HG02973 (cell line): ENCODE measurements at regions not wholly inside any gene's neighbourhood (a gene's known extent, or its start where the extent isn't known, plus 50 kb on each side); places are given as distances from the start of the nearest gene placed in this dataset.

Experiments
- ATAC-seq: cut with Tn5 transposase; IDR thresholded peaks from one replicate; pipeline ENCODE4 v1.9.1; 2021; ENCODE audit warnings: moderate library complexity; ENCODE audit not compliant: unreplicated experiment

DNA sequence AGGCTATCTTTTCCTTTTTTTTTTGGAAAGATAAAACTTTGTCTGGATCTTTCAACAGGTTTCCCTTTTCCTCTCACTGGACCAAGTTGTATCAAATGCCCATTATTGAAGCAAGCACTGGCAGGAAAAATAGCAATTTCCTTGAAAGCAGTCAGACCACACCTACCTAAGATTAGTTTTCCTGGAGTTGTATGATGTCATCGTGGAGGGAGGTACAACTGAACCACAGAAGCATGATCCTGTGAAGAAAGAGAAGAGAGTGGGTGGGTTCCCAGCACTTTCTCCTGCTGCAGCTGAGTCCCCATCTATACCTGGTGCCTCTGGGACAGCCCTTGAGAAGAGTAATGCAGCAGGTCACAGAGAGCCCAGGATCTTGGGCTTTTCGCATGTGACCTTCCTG is 63.6 kb upstream of the ERCC4 start:
- ATAC-seq, result no peak

DNA sequence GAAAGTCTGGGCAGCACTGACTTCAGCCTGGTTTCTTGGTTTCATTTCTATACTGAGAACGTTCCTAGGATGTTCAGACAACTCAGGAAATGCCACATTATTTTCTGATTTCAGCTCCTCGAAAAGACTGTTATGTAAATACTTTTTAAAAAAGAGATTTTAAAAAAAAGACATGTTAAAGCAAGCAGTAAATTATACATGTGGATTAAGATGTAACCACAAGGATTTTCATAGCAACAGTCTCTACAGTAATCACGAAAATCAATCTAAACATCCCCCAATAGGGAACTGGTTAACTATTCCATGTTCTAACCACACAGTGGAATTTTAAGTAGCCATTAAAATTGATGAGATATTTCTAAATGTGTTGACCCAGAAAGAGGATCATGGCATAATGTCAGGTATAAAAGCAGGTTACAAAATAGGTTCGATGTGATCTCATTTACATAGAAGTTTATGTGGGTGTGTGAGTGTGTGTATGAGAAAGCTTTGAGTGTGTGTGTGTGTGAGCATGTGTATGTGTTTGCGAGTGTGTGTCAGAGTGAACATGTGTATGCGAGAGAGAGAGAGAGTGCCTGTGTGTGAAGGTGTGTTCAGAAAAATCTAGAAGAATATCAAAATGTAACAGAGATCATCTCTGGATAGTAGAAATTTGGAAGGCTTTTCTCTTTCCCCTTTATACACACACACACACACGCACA is 63.0 kb upstream of the ERCC4 start:
- no peak for ATAC-seq

DNA sequence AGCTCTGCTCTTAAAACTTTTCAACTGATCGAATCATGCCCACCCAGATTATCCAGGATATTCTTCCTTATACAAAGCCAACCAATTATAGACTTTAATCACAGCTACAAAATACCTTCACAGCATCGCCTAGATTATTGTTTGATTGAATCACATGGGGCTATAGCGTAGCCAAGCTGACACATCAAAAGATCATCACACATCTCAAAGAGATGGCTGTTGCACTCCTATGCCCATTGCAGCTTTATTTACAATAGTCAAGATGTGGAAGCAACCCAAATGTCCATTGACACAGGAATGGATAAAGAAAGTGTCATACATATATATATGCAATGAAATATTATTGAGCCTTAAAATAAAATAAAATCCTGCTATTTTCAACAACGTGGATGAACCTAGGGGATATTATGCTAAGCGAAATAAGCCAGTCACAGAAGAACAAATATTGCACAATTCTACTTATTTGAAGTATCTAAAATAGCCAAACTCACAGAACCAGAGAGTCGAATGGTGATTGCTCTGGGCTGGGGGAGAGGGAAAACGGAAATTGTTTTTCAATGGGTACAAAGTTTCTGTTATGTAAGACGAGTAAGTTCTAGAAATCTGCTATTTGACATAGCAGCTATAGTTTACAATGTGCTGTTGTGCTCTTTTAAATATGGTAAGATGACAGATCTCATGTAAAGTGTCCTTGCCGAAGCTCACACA is 60.9 kb upstream of the ERCC4 start:
- ATAC-seq, result no peak

DNA sequence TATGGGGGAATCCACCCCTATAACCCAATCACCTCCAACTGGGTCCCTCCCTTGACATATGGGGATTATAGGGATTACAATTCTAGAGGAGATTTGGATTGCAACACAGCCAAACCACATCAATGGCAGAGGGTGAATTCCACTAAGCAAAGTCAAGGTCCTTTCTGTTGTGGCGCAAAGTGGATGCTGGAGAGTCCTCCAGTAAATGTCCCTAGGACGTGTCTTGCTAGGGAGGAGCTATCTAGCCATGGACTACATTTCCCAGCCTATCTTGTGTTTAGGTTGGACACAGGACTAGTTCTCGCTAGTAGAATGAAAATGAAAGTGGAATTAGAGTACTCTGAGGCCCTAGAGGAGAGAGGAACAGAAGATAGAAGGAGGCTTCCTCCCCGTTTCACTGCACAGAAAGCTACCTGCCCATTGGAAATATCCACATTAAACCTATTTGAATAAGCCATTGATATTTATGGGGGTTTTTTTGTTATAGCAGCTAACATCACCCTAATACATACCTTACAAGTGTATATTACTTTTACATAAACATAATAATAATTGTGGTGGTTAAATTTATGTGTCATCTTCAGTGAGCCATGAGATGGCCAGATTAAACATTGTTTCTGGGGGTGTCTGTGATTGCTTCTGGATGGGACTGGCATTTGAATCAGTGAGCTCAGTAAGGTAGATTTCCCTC is 56.7 kb upstream of the ERCC4 start:
- no peak for ATAC-seq

DNA sequence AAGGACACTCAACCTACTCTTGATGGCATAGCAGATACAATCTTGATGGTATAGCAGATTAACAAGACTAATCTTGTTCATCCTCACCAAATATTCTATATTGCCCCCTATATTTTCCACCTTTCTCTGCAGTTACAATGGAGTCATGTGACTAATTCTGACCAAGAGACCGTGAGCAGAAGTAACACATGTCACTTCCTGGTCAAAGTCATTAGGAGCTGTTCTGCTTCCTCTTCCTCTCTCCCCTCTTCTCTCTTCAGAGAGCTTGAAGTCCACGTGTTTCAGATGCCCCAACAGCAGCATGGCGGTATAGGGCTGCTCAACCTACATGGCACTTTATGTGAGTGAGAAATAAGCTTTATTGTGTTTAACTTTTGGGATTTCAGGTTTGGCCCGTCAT is 55.3 kb upstream of the ERCC4 start:
- ATAC-seq, result no peak

DNA sequence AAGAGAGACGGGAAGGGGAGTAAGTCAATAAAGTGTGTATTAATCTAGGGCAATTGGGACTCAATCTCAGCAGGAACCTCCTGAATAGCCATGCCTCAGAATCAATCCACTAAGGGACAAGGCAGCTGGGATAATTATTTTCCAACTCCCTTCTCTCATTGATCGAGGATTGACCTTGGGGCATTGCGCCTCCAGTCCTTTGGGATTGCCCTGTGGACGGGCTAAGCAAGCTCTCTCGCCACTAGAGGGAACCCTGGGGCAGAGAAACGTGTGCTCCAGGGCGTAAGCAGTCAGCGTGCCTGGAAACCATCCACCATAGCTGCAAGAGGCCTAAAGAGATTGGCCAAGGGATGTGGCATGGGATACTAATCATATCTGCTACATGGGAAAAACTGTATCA is 53.9 kb upstream of the ERCC4 start:
- peak; percentile 65 for ATAC-seq
